ENCODE measurements at regions not wholly inside any gene's neighbourhood (a gene's known extent, or its start where the extent isn't known, plus 50 kb on each side); places are given as distances from the start of the nearest gene placed in this dataset.

DNA sequence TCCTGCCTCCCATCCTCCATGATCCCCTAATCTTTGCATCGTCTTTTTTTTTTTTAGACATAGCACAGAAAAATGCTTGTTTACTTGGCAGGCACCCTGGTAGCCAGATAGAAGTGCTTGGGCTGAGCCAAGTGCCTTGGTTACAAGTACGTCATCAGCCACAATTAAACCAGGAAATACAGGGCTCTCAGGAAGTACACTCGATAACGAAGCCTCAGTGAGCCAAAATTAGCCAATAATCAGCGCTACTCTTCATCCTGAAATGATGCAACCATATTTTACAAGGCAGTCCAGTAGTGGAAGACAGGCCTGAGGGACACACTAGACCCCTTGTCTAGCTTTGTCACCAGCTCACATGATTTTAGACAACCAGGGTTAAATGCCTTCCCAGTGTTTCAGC, 194.0 kb upstream of the NBEA start:
- TF ChIP-seq GATA2 (IDR thresholded peaks at IDR 0.05; ENCODE audit: low read depth, low read length) = no peak
- TF ChIP-seq GATA3 (IDR thresholded peaks at IDR 0.05; ENCODE audit: low read depth, low read length) = no peak

Data from SH-SY5Y (cell line).